Neural progenitor cell (in vitro differentiated cells): ENCODE measurements at regions not wholly inside any gene's neighbourhood (a gene's known extent, or its start where the extent isn't known, plus 50 kb on each side); places are given as distances from the start of the nearest gene placed in this dataset.

Source experiments
- EZH2 ChIP-seq: fragments of 200-600 bp; sonication (generic); IDR thresholded peaks from 2 replicates; pipeline ENCODE4 v1.6.1; 2017; ENCODE audit warnings: antibody characterized with exemption, mild to moderate bottlenecking, moderate library complexity
- EZH2phosphoT487 ChIP-seq: fragments of 200-600 bp; sonication (generic); IDR thresholded peaks from 2 replicates; pipeline ENCODE4 v1.6.1; 2017; ENCODE audit warnings: antibody characterized with exemption
- TF ChIP-seq, protein P1 (sequence below): fragments of 200-600 bp; sonication (generic); IDR thresholded peaks from 2 replicates; pipeline ENCODE4 v1.5.1; 2017; ENCODE audit warnings: antibody characterized with exemption, mild to moderate bottlenecking

DNA sequence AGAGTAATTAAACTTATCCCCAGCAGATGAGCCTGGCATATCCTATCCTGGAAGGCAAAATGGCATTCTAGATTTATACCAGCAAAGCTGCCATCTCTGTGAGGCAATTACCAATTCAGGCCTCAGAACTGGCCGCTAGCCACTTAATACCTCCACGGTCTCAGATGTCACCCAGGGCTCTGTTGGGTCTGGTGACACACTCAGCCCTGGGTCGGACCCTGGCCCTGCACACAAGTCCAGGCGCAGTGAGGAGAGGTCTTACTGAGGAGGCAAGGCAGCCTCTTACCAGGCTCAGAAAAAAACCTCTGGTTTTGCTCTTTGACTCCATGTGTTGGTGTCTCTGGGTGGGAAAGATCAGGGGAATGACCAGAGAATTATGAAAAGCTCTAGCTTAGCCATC is 186.6 kb downstream of the EMX2 start:
- TF ChIP-seq, protein P1, sequence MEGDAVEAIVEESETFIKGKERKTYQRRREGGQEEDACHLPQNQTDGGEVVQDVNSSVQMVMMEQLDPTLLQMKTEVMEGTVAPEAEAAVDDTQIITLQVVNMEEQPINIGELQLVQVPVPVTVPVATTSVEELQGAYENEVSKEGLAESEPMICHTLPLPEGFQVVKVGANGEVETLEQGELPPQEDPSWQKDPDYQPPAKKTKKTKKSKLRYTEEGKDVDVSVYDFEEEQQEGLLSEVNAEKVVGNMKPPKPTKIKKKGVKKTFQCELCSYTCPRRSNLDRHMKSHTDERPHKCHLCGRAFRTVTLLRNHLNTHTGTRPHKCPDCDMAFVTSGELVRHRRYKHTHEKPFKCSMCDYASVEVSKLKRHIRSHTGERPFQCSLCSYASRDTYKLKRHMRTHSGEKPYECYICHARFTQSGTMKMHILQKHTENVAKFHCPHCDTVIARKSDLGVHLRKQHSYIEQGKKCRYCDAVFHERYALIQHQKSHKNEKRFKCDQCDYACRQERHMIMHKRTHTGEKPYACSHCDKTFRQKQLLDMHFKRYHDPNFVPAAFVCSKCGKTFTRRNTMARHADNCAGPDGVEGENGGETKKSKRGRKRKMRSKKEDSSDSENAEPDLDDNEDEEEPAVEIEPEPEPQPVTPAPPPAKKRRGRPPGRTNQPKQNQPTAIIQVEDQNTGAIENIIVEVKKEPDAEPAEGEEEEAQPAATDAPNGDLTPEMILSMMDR, result no peak
- TF ChIP-seq EZH2, result no peak
- no peak for TF ChIP-seq EZH2phosphoT487
